ENCODE measurements at regions not wholly inside any gene's neighbourhood (a gene's known extent, or its start where the extent isn't known, plus 50 kb on each side); places are given as distances from the start of the nearest gene placed in this dataset.

GRCh38 chr10:3010334-3010733 is 57.0 kb upstream of the PFKP start:
- Histone ChIP-seq H3K36me3 (no peaks in the 10 kb centered on the region), H3K27ac (no peak overlapping the region), H3K27me3 (no peaks in the 10 kb centered on the region), H3K9me3 (no peaks in the 10 kb centered on the region), H3K4me1 (ENCODE audit: insufficient read depth) (no peaks in the 10 kb centered on the region), H3K4me3 (no peak overlapping the region)
- intact Hi-C loops (cut with DNase I), result no loop called here
- DNase-seq, result no peak
- TF ChIP-seq, protein P1, sequence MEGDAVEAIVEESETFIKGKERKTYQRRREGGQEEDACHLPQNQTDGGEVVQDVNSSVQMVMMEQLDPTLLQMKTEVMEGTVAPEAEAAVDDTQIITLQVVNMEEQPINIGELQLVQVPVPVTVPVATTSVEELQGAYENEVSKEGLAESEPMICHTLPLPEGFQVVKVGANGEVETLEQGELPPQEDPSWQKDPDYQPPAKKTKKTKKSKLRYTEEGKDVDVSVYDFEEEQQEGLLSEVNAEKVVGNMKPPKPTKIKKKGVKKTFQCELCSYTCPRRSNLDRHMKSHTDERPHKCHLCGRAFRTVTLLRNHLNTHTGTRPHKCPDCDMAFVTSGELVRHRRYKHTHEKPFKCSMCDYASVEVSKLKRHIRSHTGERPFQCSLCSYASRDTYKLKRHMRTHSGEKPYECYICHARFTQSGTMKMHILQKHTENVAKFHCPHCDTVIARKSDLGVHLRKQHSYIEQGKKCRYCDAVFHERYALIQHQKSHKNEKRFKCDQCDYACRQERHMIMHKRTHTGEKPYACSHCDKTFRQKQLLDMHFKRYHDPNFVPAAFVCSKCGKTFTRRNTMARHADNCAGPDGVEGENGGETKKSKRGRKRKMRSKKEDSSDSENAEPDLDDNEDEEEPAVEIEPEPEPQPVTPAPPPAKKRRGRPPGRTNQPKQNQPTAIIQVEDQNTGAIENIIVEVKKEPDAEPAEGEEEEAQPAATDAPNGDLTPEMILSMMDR (IDR thresholded peaks at IDR 0.05), result no peak
- no peak for TF ChIP-seq EP300 (IDR thresholded peaks at IDR 0.05)
- TF ChIP-seq POLR2A (IDR thresholded peaks at IDR 0.05), result no peak
- WGBS, 3 donors, result 77 to 81% (median 79%) methylated on average over 8 of the region's 8 CpGs

- Histone ChIP-seq H3K36me3 (no peaks in the 10 kb centered on the region), H3K4me1 (ENCODE audit: insufficient read depth) (no peaks in the 10 kb centered on the region), H3K27me3 (no peaks in the 10 kb centered on the region), H3K9me3 (no peaks in the 10 kb centered on the region), H3K27ac (no peak overlapping the region), H3K4me3 (no peak overlapping the region)
- WGBS, 3 donors, result 38 to 46% (median 39%) methylated on average over 6 of the region's 6 CpGs
- no peak for TF ChIP-seq EP300 (IDR thresholded peaks at IDR 0.05)
- TF ChIP-seq POLR2A (IDR thresholded peaks at IDR 0.05), result no peak
- TF ChIP-seq, protein P1 (IDR thresholded peaks at IDR 0.05), result no peak
- DNase-seq, result no peak
- intact Hi-C loops (cut with DNase I), result no loop called here
Observed at GRCh38 chr10:3009341-3009740, 58.0 kb upstream of the PFKP start.

GRCh38 chr10:3008518-3009195 is 58.7 kb upstream of the PFKP start:
- H3K27ac ChIP-seq, result no peak overlapping the region
- 20 to 42% (median 26%) methylated on average over 12 of the region's 12 CpGs for WGBS, 3 donors
- H3K27me3 ChIP-seq, result no peaks in the 10 kb centered on the region
- intact Hi-C loops (cut with DNase I), result no loop called here
- no peaks in the 10 kb centered on the region for H3K36me3 ChIP-seq
- TF ChIP-seq EP300 (IDR thresholded peaks at IDR 0.05) (no peak), POLR2A (IDR thresholded peaks at IDR 0.05) (no peak)
- TF ChIP-seq, protein P1 (IDR thresholded peaks at IDR 0.05), result no peak
- no peaks in the 10 kb centered on the region for H3K4me1 ChIP-seq (ENCODE audit: insufficient read depth)
- no peak overlapping the region for H3K4me3 ChIP-seq
- no peaks in the 10 kb centered on the region for H3K9me3 ChIP-seq
- no peak for DNase-seq

GRCh38 chr10:3006607-3007006 is 60.7 kb upstream of the PFKP start:
- no peaks in the 10 kb centered on the region for H3K4me1 ChIP-seq (ENCODE audit: insufficient read depth)
- no peaks in the 10 kb centered on the region for H3K36me3 ChIP-seq
- no peaks in the 10 kb centered on the region for H3K27me3 ChIP-seq
- TF ChIP-seq POLR2A (IDR thresholded peaks at IDR 0.05) (no peak), EP300 (IDR thresholded peaks at IDR 0.05) (no peak)
- TF ChIP-seq, protein P1 (IDR thresholded peaks at IDR 0.05), result no peak
- WGBS, 3 donors, result 59 to 67% (median 63%) methylated on average over 1 of the region's 1 CpG
- no peak overlapping the region for H3K4me3 ChIP-seq
- no peak overlapping the region for H3K27ac ChIP-seq
- intact Hi-C loops (cut with DNase I), result no loop called here
- H3K9me3 ChIP-seq, result no peaks in the 10 kb centered on the region
- no peak for DNase-seq
